ENCODE measurements at regions not wholly inside any gene's neighbourhood (a gene's known extent, or its start where the extent isn't known, plus 50 kb on each side); places are given as distances from the start of the nearest gene placed in this dataset.

DNA sequence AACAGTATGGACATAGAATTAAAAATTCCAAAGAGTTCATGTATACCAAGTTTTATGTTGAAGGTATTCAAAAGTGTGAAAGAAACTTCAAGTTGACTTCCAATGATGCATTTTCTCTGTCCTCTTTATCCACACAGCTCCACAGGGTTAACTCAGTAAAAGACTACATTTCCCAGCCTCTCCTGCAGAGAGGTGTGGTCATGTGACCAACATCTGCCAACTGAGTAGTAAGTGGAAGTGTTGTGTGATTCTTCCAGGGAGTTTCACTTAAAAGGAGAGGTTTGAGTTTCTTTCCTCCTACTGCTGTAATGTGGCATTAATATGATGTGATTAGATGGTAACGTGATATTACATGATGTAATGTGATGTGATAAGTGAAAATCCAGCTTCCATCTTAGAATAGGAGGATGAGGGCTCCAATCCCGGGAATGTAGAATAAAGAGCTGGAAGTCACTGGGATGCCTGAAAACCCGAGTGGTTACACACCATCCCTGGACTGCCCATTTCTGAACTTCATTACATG, 280.6 kb downstream of the ARRDC4 start:
- H3K36me3 Mint-ChIP-seq: no peaks in the 10 kb centered on the region
- Histone ChIP-seq H3K4me1 (ENCODE audit: control insufficient read depth, insufficient read depth, low read length) (no peaks in the 10 kb centered on the region), H3K4me3 (ENCODE audit: low read length) (no peak overlapping the region), H3K36me3 (ENCODE audit: control insufficient read depth, insufficient read depth, low read length) (no peaks in the 10 kb centered on the region), H3K27ac (ENCODE audit: low read length) (no peak overlapping the region), H3K9me3 (ENCODE audit: control insufficient read depth, insufficient read depth, low read length) (no peaks in the 10 kb centered on the region), H3K27me3 (ENCODE audit: control insufficient read depth, insufficient read depth, low read length) (no peaks in the 10 kb centered on the region)
- intact Hi-C loops (cut with micrococcal nuclease): no loop called here
- H3K4me3 Mint-ChIP-seq: no peak overlapping the region
- ATAC-seq (no peak), DNase-seq (no peak)
- H3K27ac Mint-ChIP-seq: no peak overlapping the region
- TF ChIP-seq, protein P1, sequence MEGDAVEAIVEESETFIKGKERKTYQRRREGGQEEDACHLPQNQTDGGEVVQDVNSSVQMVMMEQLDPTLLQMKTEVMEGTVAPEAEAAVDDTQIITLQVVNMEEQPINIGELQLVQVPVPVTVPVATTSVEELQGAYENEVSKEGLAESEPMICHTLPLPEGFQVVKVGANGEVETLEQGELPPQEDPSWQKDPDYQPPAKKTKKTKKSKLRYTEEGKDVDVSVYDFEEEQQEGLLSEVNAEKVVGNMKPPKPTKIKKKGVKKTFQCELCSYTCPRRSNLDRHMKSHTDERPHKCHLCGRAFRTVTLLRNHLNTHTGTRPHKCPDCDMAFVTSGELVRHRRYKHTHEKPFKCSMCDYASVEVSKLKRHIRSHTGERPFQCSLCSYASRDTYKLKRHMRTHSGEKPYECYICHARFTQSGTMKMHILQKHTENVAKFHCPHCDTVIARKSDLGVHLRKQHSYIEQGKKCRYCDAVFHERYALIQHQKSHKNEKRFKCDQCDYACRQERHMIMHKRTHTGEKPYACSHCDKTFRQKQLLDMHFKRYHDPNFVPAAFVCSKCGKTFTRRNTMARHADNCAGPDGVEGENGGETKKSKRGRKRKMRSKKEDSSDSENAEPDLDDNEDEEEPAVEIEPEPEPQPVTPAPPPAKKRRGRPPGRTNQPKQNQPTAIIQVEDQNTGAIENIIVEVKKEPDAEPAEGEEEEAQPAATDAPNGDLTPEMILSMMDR (IDR thresholded peaks at IDR 0.05): no peak
- peaks cover 3 to 27% of the 10 kb centered on the region in 2 donors for H3K27me3 Mint-ChIP-seq (ENCODE audit: low read depth in 2 of 2)
- no peaks in the 10 kb centered on the region for H3K9me3 Mint-ChIP-seq
- no peaks in the 10 kb centered on the region for H3K4me1 Mint-ChIP-seq
- 68% methylated on average over 2 of the region's 3 CpGs for whole genome bisulfite sequencing (ENCODE audit: insufficient coverage)

DNA sequence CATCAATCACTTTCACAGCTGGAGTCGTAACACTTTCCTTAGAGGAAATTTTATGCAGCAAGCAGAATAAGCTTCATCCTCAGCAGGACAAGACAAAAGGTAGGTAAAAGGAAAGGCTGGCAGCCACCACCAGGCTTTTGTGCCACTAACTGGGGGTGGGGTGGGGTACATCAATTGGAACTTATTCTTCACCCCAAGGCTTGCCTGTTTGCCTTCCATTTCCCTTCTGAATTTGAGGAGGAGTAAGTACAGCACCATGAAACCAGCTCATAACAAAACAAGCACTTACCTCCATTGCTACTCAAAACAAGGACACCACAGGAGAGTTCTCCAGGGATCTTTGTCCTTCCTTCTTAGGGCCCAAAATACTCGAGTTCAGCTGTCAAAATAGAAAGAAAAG, 296.8 kb downstream of the ARRDC4 start:
- Mint-ChIP-seq H3K27ac (no peak overlapping the region), H3K36me3 (no peaks in the 10 kb centered on the region), H3K4me3 (no peak overlapping the region), H3K27me3 (ENCODE audit: low read depth in 2 of 2) (peaks cover 5 to 29% of the 10 kb centered on the region in 2 donors), H3K4me1 (no peaks in the 10 kb centered on the region), H3K9me3 (peaks cover 0 to 2% of the 10 kb centered on the region in 2 donors)
- H3K9me3 ChIP-seq (ENCODE audit: control insufficient read depth, insufficient read depth, low read length): no peaks in the 10 kb centered on the region
- H3K36me3 ChIP-seq (ENCODE audit: control insufficient read depth, insufficient read depth, low read length): no peaks in the 10 kb centered on the region
- no peaks in the 10 kb centered on the region for H3K4me1 ChIP-seq (ENCODE audit: control insufficient read depth, insufficient read depth, low read length)
- no peak overlapping the region for H3K4me3 ChIP-seq (ENCODE audit: low read length)
- ATAC-seq (no peak), DNase-seq (no peak)
- no peak overlapping the region for H3K27ac ChIP-seq (ENCODE audit: low read length)
- H3K27me3 ChIP-seq (ENCODE audit: control insufficient read depth, insufficient read depth, low read length): no peaks in the 10 kb centered on the region
- 38% methylated on average over 2 of the region's 2 CpGs for WGBS (ENCODE audit: insufficient coverage)
- TF ChIP-seq, protein P1 (IDR thresholded peaks at IDR 0.05): no peak
- intact Hi-C loops (cut with micrococcal nuclease): no loop called here

DNA sequence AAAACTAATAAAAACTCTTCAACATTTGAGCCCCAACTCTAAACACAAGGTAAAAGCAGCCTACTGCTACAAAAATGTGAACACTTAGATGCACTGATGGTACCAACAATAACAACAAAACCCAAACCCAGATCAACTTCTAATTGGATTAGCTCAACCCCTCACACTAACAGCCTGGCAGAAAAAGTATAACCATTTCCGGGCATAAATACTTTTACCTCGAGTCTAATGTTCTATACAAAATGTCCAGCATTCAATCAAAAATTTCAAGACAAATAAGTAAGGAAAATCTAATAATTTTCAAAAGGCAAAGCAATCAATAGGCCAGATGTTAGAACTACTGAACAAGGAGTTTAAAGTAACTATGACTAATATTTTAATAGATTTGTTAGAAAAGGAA, 303.3 kb downstream of the ARRDC4 start:
- no peaks in the 10 kb centered on the region for H3K36me3 Mint-ChIP-seq

More for the DNA sequence above, 303.3 kb downstream of the ARRDC4 start:
- H3K4me1 ChIP-seq (ENCODE audit: control insufficient read depth, insufficient read depth, low read length): no peaks in the 10 kb centered on the region
- H3K4me1 Mint-ChIP-seq: no peaks in the 10 kb centered on the region
- no peak overlapping the region for H3K4me3 Mint-ChIP-seq
- no peak overlapping the region for H3K4me3 ChIP-seq (ENCODE audit: low read length)
- TF ChIP-seq, protein P1 (IDR thresholded peaks at IDR 0.05): no peak
- peaks cover 0 to 15% of the 10 kb centered on the region in 2 donors for H3K27me3 Mint-ChIP-seq (ENCODE audit: low read depth in 2 of 2)
- H3K27ac ChIP-seq (ENCODE audit: low read length): no peak overlapping the region
- DNase-seq (no peak), ATAC-seq (no peak)
- WGBS (ENCODE audit: insufficient coverage): 72% methylated on average over 2 of the region's 2 CpGs
- H3K27me3 ChIP-seq (ENCODE audit: control insufficient read depth, insufficient read depth, low read length): no peaks in the 10 kb centered on the region
- no peaks in the 10 kb centered on the region for H3K9me3 ChIP-seq (ENCODE audit: control insufficient read depth, insufficient read depth, low read length)
- no peak overlapping the region for H3K27ac Mint-ChIP-seq
- peaks cover 0 to 5% of the 10 kb centered on the region in 2 donors for H3K9me3 Mint-ChIP-seq
- H3K36me3 ChIP-seq (ENCODE audit: control insufficient read depth, insufficient read depth, low read length): no peaks in the 10 kb centered on the region
- intact Hi-C loops (cut with micrococcal nuclease): no loop called here

Measured in natural killer cell (primary cell).